ENCODE measurements at regions not wholly inside any gene's neighbourhood (a gene's known extent, or its start where the extent isn't known, plus 50 kb on each side); places are given as distances from the start of the nearest gene placed in this dataset.

DNA sequence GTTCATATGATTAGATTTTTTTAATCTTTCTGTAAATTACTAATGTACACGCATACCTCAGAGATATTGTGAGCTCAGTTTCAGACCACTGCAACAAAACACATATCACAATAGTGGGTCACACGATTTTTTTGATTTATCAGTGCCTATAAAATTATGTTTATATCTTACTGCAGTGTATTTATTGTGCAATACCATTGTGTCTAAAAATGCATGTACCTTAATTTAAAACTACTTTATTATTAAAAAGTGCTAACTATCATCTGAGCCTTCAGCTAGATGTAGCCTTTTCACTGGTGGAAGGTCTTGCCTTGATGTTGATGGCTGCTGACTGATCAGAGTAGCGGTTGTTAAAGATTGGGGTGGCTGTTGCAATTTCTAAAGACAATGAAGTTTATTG is 918.8 kb upstream of the CHORDC1 start:
- ATAC-seq (replicated peaks) = no peak
- peaks cover 4 to 5% of the 10 kb centered on the region in 2 donors for H3K9me3 Mint-ChIP-seq
- H3K4me1 Mint-ChIP-seq = no peaks in the 10 kb centered on the region
- H3K27ac Mint-ChIP-seq = no peak overlapping the region
- H3K4me3 Mint-ChIP-seq = no peak overlapping the region
- H3K36me3 Mint-ChIP-seq = no peaks in the 10 kb centered on the region
- H3K27me3 Mint-ChIP-seq = no peaks in the 10 kb centered on the region
- no peak for DNase-seq

DNA sequence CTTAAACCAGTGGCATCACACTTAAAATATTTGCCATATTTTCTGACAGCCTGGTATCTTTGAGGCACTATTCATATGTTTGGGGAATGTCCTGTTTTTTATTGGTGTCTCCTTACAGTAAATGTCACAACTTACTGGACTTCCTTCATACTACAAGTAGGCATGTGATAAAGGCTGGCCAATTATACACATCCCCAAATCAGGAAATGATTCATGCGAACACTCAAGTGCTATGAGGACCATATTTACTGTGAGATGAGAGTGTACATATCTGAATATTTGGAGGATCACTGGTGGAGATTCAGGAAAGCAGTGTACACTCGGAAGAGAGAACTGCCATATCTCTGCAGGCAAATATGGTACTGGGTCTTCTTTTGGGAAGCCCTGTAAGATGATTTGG is 913.8 kb upstream of the CHORDC1 start:
- DNase-seq (no peak), ATAC-seq (replicated peaks) (no peak)
- H3K27me3 Mint-ChIP-seq = no peaks in the 10 kb centered on the region
- no peaks in the 10 kb centered on the region for H3K36me3 Mint-ChIP-seq
- peaks cover 0 to 9% of the 10 kb centered on the region in 2 donors for H3K9me3 Mint-ChIP-seq
- H3K4me3 Mint-ChIP-seq = no peak overlapping the region
- H3K27ac Mint-ChIP-seq = no peak overlapping the region
- no peaks in the 10 kb centered on the region for H3K4me1 Mint-ChIP-seq

GRCh38 chr11:91133361-91133760 is 910.5 kb upstream of the CHORDC1 start:
- Mint-ChIP-seq H3K27ac (no peak overlapping the region), H3K4me3 (no peak overlapping the region), H3K9me3 (peaks cover 0 to 7% of the 10 kb centered on the region in 2 donors), H3K27me3 (no peaks in the 10 kb centered on the region), H3K36me3 (no peaks in the 10 kb centered on the region), H3K4me1 (no peaks in the 10 kb centered on the region)
- DNase-seq = no peak
- ATAC-seq (replicated peaks) = no peak

- Mint-ChIP-seq H3K27ac (no peak overlapping the region), H3K4me3 (no peak overlapping the region), H3K27me3 (no peaks in the 10 kb centered on the region), H3K9me3 (peaks cover 0 to 2% of the 10 kb centered on the region in 2 donors), H3K4me1 (no peaks in the 10 kb centered on the region), H3K36me3 (no peaks in the 10 kb centered on the region)
- no peak for DNase-seq
- ATAC-seq (replicated peaks) = no peak
Observed at GRCh38 chr11:91129596-91129995, 906.7 kb upstream of the CHORDC1 start.

DNA sequence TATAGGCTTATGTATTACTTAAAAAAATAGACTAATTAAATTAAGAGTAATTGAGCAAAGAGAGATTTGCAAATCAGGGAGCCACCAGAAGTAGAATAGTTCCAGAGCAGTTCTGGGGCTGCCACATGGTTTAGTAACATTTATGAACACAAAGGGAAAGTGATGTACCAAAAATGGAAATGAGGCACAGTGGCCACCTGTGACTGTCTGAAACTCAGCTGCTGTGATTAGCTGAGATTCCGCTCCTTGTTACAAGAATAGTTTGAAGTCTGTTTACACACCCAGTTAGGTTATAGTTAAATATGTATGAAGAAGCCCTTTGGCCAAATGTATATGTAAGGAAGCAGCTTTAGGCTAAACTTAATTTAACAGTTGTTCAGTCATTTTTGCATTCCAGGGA is 901.5 kb upstream of the CHORDC1 start:
- no peaks in the 10 kb centered on the region for H3K27me3 Mint-ChIP-seq
- no peak for ATAC-seq (replicated peaks)
- peaks cover 0 to 2% of the 10 kb centered on the region in 2 donors for H3K9me3 Mint-ChIP-seq

DNA sequence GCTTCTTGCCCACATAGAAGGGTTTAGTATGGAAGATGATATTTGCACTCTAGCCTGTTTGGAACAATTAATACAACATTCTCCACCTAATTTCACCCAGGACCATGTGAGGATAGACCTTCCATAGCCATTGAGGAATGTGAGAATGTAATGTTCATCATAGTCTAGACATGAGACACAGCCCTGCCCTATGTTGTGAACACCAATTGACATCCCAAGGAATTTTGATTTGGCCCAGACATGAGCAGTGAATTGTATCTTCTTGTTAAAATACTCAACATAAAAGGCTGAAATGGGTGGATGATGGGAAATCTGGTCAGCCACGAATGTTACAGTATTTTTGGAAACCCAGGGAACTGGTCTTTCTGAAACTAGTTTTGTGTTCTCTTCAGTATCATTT is 892.3 kb upstream of the CHORDC1 start:
- H3K27me3 Mint-ChIP-seq = no peaks in the 10 kb centered on the region
- no peak overlapping the region for H3K27ac Mint-ChIP-seq
- H3K4me3 Mint-ChIP-seq = no peak overlapping the region
- H3K36me3 Mint-ChIP-seq = no peaks in the 10 kb centered on the region
- no peaks in the 10 kb centered on the region for H3K4me1 Mint-ChIP-seq
- DNase-seq (no peak), ATAC-seq (replicated peaks) (no peak)
- peaks cover 0 to 3% of the 10 kb centered on the region in 2 donors for H3K9me3 Mint-ChIP-seq

More for the DNA sequence above, 901.5 kb upstream of the CHORDC1 start:
- Mint-ChIP-seq H3K4me3 (no peak overlapping the region), H3K36me3 (no peaks in the 10 kb centered on the region), H3K27ac (no peak overlapping the region), H3K4me1 (no peaks in the 10 kb centered on the region)
- no peak for DNase-seq

GRCh38 chr11:91104237-91104636 is 881.4 kb upstream of the CHORDC1 start:
- ATAC-seq (replicated peaks) (no peak), DNase-seq (no peak)
- Mint-ChIP-seq H3K27ac (no peak overlapping the region), H3K9me3 (peaks cover 0 to 3% of the 10 kb centered on the region in 2 donors), H3K4me1 (no peaks in the 10 kb centered on the region), H3K36me3 (no peaks in the 10 kb centered on the region), H3K4me3 (no peak overlapping the region), H3K27me3 (no peaks in the 10 kb centered on the region)

DNA sequence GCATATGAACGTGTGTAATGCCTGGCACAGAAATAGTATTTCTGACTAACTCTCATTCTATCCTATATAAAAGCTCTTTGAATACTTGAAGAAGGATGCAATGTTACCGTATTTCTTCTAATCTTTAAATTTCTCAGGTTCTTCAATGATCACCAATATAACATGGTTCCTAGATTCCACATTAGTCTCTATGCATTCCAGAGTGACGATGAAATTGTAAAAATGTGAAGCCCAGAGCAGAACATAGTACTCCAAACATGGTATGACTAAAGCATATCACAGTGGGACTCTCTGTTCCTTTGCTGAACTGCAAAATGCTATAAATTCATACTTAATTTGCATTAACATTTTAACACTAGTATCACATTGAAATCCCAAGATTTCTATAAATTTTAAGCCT is 877.6 kb upstream of the CHORDC1 start:
- Mint-ChIP-seq H3K27me3 (no peaks in the 10 kb centered on the region), H3K4me3 (no peak overlapping the region), H3K36me3 (no peaks in the 10 kb centered on the region), H3K4me1 (no peaks in the 10 kb centered on the region), H3K27ac (no peak overlapping the region), H3K9me3 (peaks cover 0 to 3% of the 10 kb centered on the region in 2 donors)
- no peak for DNase-seq
- ATAC-seq (replicated peaks) = no peak

- H3K36me3 Mint-ChIP-seq = no peaks in the 10 kb centered on the region
- no peaks in the 10 kb centered on the region for H3K9me3 Mint-ChIP-seq
- no peak for ATAC-seq (replicated peaks)
- H3K27ac Mint-ChIP-seq = no peak overlapping the region
- H3K4me3 Mint-ChIP-seq = no peak overlapping the region
- no peaks in the 10 kb centered on the region for H3K4me1 Mint-ChIP-seq
- no peak for DNase-seq
- H3K27me3 Mint-ChIP-seq = no peaks in the 10 kb centered on the region
Observed at GRCh38 chr11:91097083-91097482, 874.2 kb upstream of the CHORDC1 start.

DNA sequence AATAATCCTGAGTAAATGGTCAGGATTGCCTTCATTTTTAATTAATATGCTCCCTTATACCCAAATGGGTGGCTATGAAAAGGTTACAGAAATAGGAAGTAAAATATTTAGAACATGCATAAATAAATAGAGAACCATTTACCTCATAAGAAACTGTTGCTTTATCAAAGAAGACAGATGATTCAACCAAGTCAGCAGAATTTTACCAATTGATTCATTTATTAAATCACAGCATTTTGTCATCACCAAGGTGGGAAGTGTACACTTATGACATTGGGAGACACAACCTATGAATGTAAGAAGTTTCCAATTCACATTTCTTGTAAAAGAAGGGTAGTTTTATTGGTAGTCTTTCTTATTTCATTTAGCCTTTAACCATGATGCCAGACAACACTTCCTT is 870.3 kb upstream of the CHORDC1 start:
- Mint-ChIP-seq H3K4me3 (no peak overlapping the region), H3K9me3 (no peaks in the 10 kb centered on the region), H3K27me3 (no peaks in the 10 kb centered on the region), H3K27ac (no peak overlapping the region), H3K4me1 (no peaks in the 10 kb centered on the region), H3K36me3 (no peaks in the 10 kb centered on the region)
- DNase-seq (no peak), ATAC-seq (replicated peaks) (no peak)

GRCh38 chr11:91091563-91091962 is 868.7 kb upstream of the CHORDC1 start:
- Mint-ChIP-seq H3K36me3 (no peaks in the 10 kb centered on the region), H3K27ac (no peak overlapping the region), H3K9me3 (no peaks in the 10 kb centered on the region), H3K27me3 (no peaks in the 10 kb centered on the region), H3K4me3 (no peak overlapping the region), H3K4me1 (no peaks in the 10 kb centered on the region)
- DNase-seq (no peak), ATAC-seq (replicated peaks) (no peak)

- no peak overlapping the region for H3K4me3 Mint-ChIP-seq
- no peaks in the 10 kb centered on the region for H3K27me3 Mint-ChIP-seq
- no peak for ATAC-seq (replicated peaks)
- H3K9me3 Mint-ChIP-seq = peaks cover 6 to 7% of the 10 kb centered on the region in 2 donors
- DNase-seq = no peak
- H3K27ac Mint-ChIP-seq = no peak overlapping the region
- H3K36me3 Mint-ChIP-seq = no peaks in the 10 kb centered on the region
- no peaks in the 10 kb centered on the region for H3K4me1 Mint-ChIP-seq
Observed at GRCh38 chr11:91086028-91086427, 863.2 kb upstream of the CHORDC1 start.

GRCh38 chr11:91082255-91082654 is 859.4 kb upstream of the CHORDC1 start:
- ATAC-seq (replicated peaks) (no peak), DNase-seq (no peak)
- Mint-ChIP-seq H3K4me3 (no peak overlapping the region), H3K9me3 (peaks cover 6 to 7% of the 10 kb centered on the region in 2 donors), H3K36me3 (no peaks in the 10 kb centered on the region), H3K27me3 (no peaks in the 10 kb centered on the region), H3K27ac (no peak overlapping the region), H3K4me1 (no peaks in the 10 kb centered on the region)

GRCh38 chr11:91081440-91082043 is 858.7 kb upstream of the CHORDC1 start:
- no peaks in the 10 kb centered on the region for H3K4me1 Mint-ChIP-seq
- ATAC-seq (replicated peaks) = no peak
- no peak overlapping the region for H3K4me3 Mint-ChIP-seq
- no peaks in the 10 kb centered on the region for H3K27me3 Mint-ChIP-seq
- no peaks in the 10 kb centered on the region for H3K36me3 Mint-ChIP-seq
- no peak for DNase-seq
- H3K27ac Mint-ChIP-seq = no peak overlapping the region
- peaks cover 6 to 7% of the 10 kb centered on the region in 2 donors for H3K9me3 Mint-ChIP-seq

DNA sequence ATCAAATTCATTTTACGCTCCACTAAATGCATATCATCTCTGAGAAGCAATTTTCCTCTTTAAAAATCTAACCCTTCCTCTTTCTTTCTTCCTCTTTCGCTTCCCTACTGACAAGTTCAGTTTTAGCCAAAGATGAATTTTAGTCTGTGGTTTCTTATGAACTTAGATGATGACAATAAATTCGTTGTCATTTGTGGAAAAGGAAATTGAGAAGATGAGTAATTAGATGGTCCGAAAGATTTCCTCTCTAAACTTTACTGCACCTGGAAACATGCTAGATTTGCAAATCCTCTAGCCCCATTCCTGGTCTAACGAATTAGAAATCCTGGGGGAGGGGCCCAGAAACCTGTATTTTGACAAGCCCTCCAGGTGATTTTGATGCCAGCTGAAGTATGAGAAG is 855.4 kb upstream of the CHORDC1 start:
- H3K9me3 Mint-ChIP-seq = peaks cover 4 to 5% of the 10 kb centered on the region in 2 donors
- no peak overlapping the region for H3K27ac Mint-ChIP-seq
- DNase-seq (no peak), ATAC-seq (replicated peaks) (no peak)
- no peak overlapping the region for H3K4me3 Mint-ChIP-seq
- no peaks in the 10 kb centered on the region for H3K27me3 Mint-ChIP-seq
- no peaks in the 10 kb centered on the region for H3K36me3 Mint-ChIP-seq
- H3K4me1 Mint-ChIP-seq = no peaks in the 10 kb centered on the region

All from stimulated activated naive B cell treated with anti-CD40 and anti-IgM and Interleukin-4, amounts not matched to agents 10 μg/mL and 1 μg/mL and 100 μg/mL, for 72 hours (primary cell).